OCI-LY1 (cell line): ENCODE measurements at regions not wholly inside any gene's neighbourhood (a gene's known extent, or its start where the extent isn't known, plus 50 kb on each side); places are given as distances from the start of the nearest gene placed in this dataset.

Experiments used
- H2AFZ ChIP-seq: fragments of 200-600 bp; sonication (generic), shearing (Covaris generic); 2 replicates; pipeline ENCODE4 v1.6.0; 2014; ENCODE audit warnings: antibody characterized with exemption, mild to moderate bottlenecking, low read length
- H3F3A ChIP-seq: fragments of 200-600 bp; sonication (generic), shearing (Covaris generic); 2 replicates; pipeline ENCODE4 v1.6.0; 2014; ENCODE audit warnings: mild to moderate bottlenecking, antibody characterized with exemption, low read length, moderate library complexity; ENCODE audit not compliant: insufficient read depth
- H3K27ac ChIP-seq: fragments of 200-600 bp; sonication (generic); 2 replicates; pipeline ENCODE4 v1.5.1; 2014; ENCODE audit warnings: low read length, mixed run types, mild to moderate bottlenecking, low read depth; ENCODE audit not compliant: poor library complexity, severe bottlenecking
- H3K27me3 ChIP-seq: fragments of 200-600 bp; sonication (generic); 2 replicates; pipeline ENCODE4 v1.6.0; 2014; ENCODE audit warnings: antibody characterized with exemption, mild to moderate bottlenecking, low read length, moderate library complexity; ENCODE audit not compliant: insufficient read depth
- H3K36me3 ChIP-seq: fragments of 200-600 bp; sonication (generic); 2 replicates; pipeline ENCODE4 v1.6.1; 2014; ENCODE audit warnings: mild to moderate bottlenecking, antibody characterized with exemption, low read length, moderate library complexity, mixed read lengths; ENCODE audit not compliant: insufficient read depth
- H3K4me1 ChIP-seq: fragments of 200-600 bp; sonication (generic); 2 replicates; pipeline ENCODE4 v1.5.1; 2014; ENCODE audit warnings: mild to moderate bottlenecking, low read length, moderate library complexity; ENCODE audit not compliant: insufficient read depth, severe bottlenecking
- H3K4me2 ChIP-seq: fragments of 200-600 bp; sonication (generic), shearing (Covaris generic); 2 replicates; pipeline ENCODE4 v1.6.1; 2014; ENCODE audit warnings: low read length
- H3K4me3 ChIP-seq: fragments of 200-600 bp; sonication (generic); 2 replicates; pipeline ENCODE4 v1.5.1; 2014; ENCODE audit warnings: low read length, low read depth, mild to moderate bottlenecking, mixed read lengths; ENCODE audit not compliant: poor library complexity, severe bottlenecking
- H3K79me2 ChIP-seq: fragments of 200-600 bp; shearing (Covaris generic); 2 replicates; pipeline ENCODE4 v1.6.1; 2016; ENCODE audit warnings: mixed run types, low read length, mixed read lengths; ENCODE audit not compliant: insufficient read depth
- H3K9ac ChIP-seq: fragments of 200-600 bp; sonication (generic), shearing (Covaris generic); 2 replicates; pipeline ENCODE4 v1.6.1; 2014; ENCODE audit warnings: mild to moderate bottlenecking, low read length, mixed read lengths
- H3K9me2 ChIP-seq: fragments of 200-600 bp; sonication (generic), shearing (Covaris generic); 2 replicates; pipeline ENCODE4 v1.6.1; 2014; ENCODE audit warnings: low read depth, mild to moderate bottlenecking, low read length, mixed read lengths
- H3K9me3 ChIP-seq: fragments of 200-600 bp; shearing (Covaris generic); 2 replicates; pipeline ENCODE4 v1.6.1; 2014; ENCODE audit warnings: low read length, mixed read lengths
- H4K20me1 ChIP-seq: fragments of 200-600 bp; sonication (generic), shearing (Covaris generic); 2 replicates; pipeline ENCODE4 v1.6.0; 2016; ENCODE audit warnings: mild to moderate bottlenecking, low read length; ENCODE audit not compliant: insufficient read depth
- CTCF ChIP-seq: fragments of 200-600 bp; sonication (generic), shearing (Covaris generic); IDR thresholded peaks from 2 replicates; pipeline ENCODE4 v1.5.1; 2017; ENCODE audit warnings: mild to moderate bottlenecking, antibody characterized with exemption, low read length, moderate library complexity, mixed read lengths
- EZH2 ChIP-seq: fragments of 200-600 bp; sonication (generic), shearing (Covaris generic); IDR thresholded peaks from 2 replicates; pipeline ENCODE4 v1.8.0; 2017; ENCODE audit warnings: borderline replicate concordance, mixed run types, mild to moderate bottlenecking, antibody characterized with exemption, low read length, moderate library complexity, mixed read lengths

DNA sequence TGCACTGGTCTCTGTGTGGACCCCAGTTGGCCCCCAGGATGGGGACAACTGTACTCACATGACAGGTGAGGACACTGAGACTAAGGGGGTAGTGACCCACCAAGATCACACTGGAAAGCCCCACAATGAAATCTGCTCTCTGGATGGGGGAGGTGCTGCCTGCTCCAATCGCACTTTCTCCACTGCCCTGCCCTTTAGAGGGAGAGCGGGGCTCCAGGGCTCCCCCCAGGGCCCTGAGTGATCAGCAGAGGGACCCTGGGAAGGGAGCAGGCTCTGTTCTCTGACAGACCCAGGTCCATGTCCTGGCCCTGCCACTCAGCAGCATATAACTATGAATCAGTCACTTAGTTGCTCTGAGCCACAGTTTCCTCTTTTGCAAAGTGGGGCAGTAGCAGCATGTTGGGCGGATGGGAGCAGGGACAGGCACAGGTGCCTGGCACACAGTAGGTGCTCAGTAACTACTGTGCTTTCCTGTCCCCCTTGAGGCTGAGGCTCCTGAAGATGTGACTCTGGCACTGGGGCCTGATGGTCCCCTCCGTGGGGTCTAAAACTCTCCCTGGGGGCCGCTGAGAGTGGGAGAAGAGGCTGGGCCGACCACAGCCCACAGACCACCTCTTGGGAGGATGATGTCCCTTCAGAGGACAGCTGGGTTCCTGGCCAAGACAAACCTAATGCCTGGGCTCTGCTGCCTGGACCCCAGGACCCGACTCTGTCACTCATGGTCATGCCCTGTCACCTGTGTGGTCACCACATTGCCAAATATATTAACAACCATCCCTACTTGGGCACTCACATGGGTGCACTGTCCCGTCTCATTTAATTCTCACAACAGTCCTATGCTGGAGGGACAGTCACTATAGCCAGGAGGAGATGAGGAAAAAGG lies 222.7 kb downstream of the PTPRU start:
- H3K4me1 ChIP-seq, result no peaks in the 10 kb centered on the region
- no peaks in the 10 kb centered on the region for H4K20me1 ChIP-seq
- no peaks in the 10 kb centered on the region for H3K9me3 ChIP-seq
- no peak overlapping the region for H3K4me2 ChIP-seq
- no peaks in the 10 kb centered on the region for H3F3A ChIP-seq
- no peaks in the 10 kb centered on the region for H3K79me2 ChIP-seq
- no peaks in the 10 kb centered on the region for H3K36me3 ChIP-seq
- no peak overlapping the region for H2AFZ ChIP-seq
- TF ChIP-seq EZH2, result no peak
- no peak for TF ChIP-seq CTCF
- no peak overlapping the region for H3K4me3 ChIP-seq
- H3K27me3 ChIP-seq, result no peaks in the 10 kb centered on the region; the same call in 1 of the 2 replicates
- H3K27ac ChIP-seq, result no peak overlapping the region
- no peak overlapping the region for H3K9ac ChIP-seq
- H3K9me2 ChIP-seq, result no peaks in the 10 kb centered on the region

- Histone ChIP-seq H3K27ac (no peak overlapping the region), H3K4me3 (no peak overlapping the region), H3K79me2 (no peaks in the 10 kb centered on the region), H3F3A (no peaks in the 10 kb centered on the region), H3K4me2 (no peak overlapping the region), H4K20me1 (no peaks in the 10 kb centered on the region), H3K36me3 (no peaks in the 10 kb centered on the region), H3K9me3 (no peaks in the 10 kb centered on the region), H3K9ac (no peak overlapping the region), H3K27me3 (no peaks in the 10 kb centered on the region; the same call in 1 of the 2 replicates), H2AFZ (no peak overlapping the region), H3K4me1 (no peaks in the 10 kb centered on the region), H3K9me2 (no peaks in the 10 kb centered on the region)
- TF ChIP-seq EZH2 (no peak), CTCF (no peak)
These were observed 221.4 kb downstream of the PTPRU start for GRCh38 chr1:29457496-29458368.

DNA sequence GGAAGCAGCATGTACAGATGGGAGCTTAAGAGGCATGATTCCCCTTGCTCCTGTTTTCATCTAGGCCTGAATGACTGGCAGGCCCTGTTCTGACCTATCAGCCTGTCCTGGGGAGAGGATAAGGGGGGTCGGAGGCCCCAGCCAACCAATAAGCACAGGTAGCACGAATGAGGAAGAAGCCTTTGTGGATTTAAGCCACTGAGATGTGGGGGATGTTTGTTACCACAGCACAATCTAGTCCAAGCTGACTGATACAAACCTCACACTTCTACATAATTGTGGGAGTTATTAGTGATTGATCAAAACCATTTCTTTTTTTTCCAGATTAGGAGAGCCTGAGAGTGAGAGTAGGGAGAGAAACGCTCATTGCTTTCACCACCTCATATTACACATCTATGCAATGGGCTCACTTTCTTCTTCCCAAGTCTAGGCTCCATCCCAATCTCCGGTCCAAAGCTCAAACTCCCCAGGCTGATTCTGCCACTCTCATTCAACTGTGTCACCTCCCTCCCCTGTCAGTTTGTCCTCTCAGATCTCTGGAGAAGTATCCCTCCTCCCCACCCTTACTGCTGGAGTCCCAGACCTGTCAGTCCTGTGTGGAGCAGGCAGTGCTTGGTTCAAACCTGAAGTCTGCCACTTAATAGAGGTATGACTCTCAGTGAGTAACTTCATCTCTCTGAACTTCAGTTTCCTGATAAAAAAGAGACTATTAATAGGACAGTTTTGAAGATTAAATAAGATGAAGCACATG lies 220.5 kb downstream of the PTPRU start:
- no peak overlapping the region for H3K9ac ChIP-seq

More for the DNA sequence above, 220.5 kb downstream of the PTPRU start:
- no peaks in the 10 kb centered on the region for H3K9me2 ChIP-seq
- H3K36me3 ChIP-seq, result no peaks in the 10 kb centered on the region
- no peaks in the 10 kb centered on the region for H3K4me1 ChIP-seq
- no peak overlapping the region for H2AFZ ChIP-seq
- TF ChIP-seq EZH2 (no peak), CTCF (no peak)
- no peaks in the 10 kb centered on the region for H3K79me2 ChIP-seq
- no peaks in the 10 kb centered on the region for H4K20me1 ChIP-seq
- no peaks in the 10 kb centered on the region for H3F3A ChIP-seq
- no peaks in the 10 kb centered on the region; the same call in 1 of the 2 replicates for H3K27me3 ChIP-seq
- no peaks in the 10 kb centered on the region for H3K9me3 ChIP-seq
- no peak overlapping the region for H3K4me2 ChIP-seq
- no peak overlapping the region for H3K27ac ChIP-seq
- no peak overlapping the region for H3K4me3 ChIP-seq
